GM12865 (cell line): ENCODE measurements at regions not wholly inside any gene's neighbourhood (a gene's known extent, or its start where the extent isn't known, plus 50 kb on each side); places are given as distances from the start of the nearest gene placed in this dataset.

Experiments used
- DNase-seq: peaks from one replicate; pipeline ENCODE4 v3.0.0; 2010; ENCODE audit warnings: low read depth
- H3K4me3 ChIP-seq: 2 replicates; pipeline ENCODE4 v1.5.1; 2011; ENCODE audit warnings: mild to moderate bottlenecking, low read depth, low read length, control low read depth
- TF ChIP-seq, protein P1 (sequence below): IDR thresholded peaks from 2 replicates; pipeline ENCODE4 v1.5.1; 2011; ENCODE audit warnings: low read length, control low read depth, low read depth, inconsistent platforms; ENCODE audit not compliant: insufficient read depth; ENCODE audit errors: missing control alignments

DNA sequence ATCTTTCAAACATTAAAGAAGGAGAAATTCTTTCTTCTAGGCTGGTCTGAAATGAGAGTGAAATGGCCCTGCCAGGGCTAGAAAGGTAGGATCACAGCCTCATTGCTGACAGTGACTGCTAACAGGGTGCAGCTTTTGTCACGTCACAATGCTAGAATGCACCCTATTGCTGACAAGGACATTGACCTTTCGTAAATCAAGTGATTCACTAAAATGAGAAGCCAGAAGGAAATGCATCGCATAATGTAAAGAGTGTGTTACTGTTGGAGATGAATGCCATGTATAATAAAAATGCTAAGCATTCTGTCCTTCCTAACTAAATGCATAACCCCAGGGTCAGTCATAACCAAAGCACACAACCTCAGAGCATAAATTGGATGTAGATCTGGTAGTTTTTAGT, 732.9 kb downstream of the TDRD15 start:
- no peak overlapping the region for H3K4me3 ChIP-seq
- no peak for DNase-seq
- TF ChIP-seq, protein P1, sequence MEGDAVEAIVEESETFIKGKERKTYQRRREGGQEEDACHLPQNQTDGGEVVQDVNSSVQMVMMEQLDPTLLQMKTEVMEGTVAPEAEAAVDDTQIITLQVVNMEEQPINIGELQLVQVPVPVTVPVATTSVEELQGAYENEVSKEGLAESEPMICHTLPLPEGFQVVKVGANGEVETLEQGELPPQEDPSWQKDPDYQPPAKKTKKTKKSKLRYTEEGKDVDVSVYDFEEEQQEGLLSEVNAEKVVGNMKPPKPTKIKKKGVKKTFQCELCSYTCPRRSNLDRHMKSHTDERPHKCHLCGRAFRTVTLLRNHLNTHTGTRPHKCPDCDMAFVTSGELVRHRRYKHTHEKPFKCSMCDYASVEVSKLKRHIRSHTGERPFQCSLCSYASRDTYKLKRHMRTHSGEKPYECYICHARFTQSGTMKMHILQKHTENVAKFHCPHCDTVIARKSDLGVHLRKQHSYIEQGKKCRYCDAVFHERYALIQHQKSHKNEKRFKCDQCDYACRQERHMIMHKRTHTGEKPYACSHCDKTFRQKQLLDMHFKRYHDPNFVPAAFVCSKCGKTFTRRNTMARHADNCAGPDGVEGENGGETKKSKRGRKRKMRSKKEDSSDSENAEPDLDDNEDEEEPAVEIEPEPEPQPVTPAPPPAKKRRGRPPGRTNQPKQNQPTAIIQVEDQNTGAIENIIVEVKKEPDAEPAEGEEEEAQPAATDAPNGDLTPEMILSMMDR, result no peak

- DNase-seq, result no peak
- no peak overlapping the region for H3K4me3 ChIP-seq
- TF ChIP-seq, protein P1, result no peak
These were observed 737.1 kb downstream of the TDRD15 start for GRCh38 chr2:21860907-21861306.

- H3K4me3 ChIP-seq, result no peak overlapping the region
- DNase-seq, result no peak
- TF ChIP-seq, protein P1, result no peak
These were observed 742.5 kb downstream of the TDRD15 start for GRCh38 chr2:21866316-21866715.

DNA sequence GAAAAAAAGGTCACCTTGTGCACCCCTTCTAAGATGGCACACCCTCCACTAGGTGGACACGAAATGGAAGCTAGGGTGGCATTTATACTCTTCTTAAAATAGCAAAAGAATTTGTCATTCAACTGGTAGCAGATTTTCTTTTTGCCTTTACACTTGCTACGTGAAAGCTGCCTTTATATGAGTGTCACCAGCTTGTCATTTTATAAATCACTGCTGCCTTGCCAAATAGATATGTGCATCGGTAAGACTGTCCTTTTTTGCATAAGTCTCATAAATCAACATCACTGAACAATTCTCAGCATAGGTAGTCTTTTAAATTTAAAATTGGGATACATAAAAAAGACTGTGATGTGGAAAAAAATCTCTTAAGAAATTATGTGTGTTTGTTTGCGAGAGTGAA, 764.1 kb downstream of the TDRD15 start:
- TF ChIP-seq, protein P1, result no peak
- H3K4me3 ChIP-seq, result no peak overlapping the region
- no peak for DNase-seq

DNA sequence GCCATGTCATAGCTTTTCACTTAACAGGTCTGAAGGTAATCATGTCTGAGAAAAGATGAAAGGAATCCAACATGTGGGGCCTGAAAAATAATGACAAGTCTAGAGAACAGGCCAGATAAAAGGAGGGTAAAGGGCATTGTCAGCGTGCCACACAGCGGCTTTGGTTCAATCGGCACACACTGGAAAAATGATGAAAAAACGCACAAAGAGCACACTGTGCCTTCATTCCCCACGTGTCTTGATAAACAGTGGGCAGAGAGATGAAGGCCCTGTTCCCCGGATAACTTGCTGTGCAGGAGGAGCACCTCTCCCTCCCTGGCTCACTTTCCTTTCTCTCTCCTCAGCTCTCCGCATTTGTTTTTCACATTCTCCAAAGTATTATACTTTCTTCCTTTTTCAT, 766.3 kb downstream of the TDRD15 start:
- H3K4me3 ChIP-seq, result no peak overlapping the region
- no peak for DNase-seq
- TF ChIP-seq, protein P1, result no peak

GRCh38 chr2:21890716-21891115, 766.9 kb downstream of the TDRD15 start:
- H3K4me3 ChIP-seq, result no peak overlapping the region
- no peak for DNase-seq
- TF ChIP-seq, protein P1, result no peak

DNA sequence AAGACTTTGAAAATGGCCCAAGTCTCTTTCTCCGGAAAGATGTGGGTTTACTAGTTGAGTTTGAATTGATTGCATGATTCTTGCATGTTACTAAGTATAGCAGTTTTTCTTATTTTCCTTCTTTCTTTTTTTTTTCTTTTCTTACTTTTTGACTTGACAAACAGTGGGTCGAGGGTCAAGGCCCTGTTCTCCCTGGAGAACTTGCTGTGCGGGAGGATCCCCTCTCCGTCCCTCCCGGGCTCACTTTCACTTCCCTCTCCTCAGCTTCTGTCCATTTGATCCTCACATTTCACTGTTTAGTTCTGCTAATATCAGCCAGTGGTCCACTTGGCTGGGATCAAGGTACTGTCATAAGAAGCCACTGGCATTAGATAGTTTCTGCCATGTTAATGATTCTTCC, 767.4 kb downstream of the TDRD15 start:
- TF ChIP-seq, protein P1, result no peak
- no peak overlapping the region for H3K4me3 ChIP-seq
- no peak for DNase-seq
